ENCODE measurements at regions not wholly inside any gene's neighbourhood (a gene's known extent, or its start where the extent isn't known, plus 50 kb on each side); places are given as distances from the start of the nearest gene placed in this dataset.
"Not testable (repeated sequence)": the region's sequence is repeated elsewhere in the genome, so short reads cannot be mapped to it uniquely, and the experiment has no call there.

- DNase-seq (ENCODE audit: low read depth in 2 of 2): no peak
These were observed 121.6 kb downstream of the CASP12 start for GRCh38 chr11:104776501-104777170.

GRCh38 chr11:104774578-104774977, 123.7 kb downstream of the CASP12 start:
- DNase-seq (ENCODE audit: low read depth in 2 of 2): no peak

GRCh38 chr11:104772806-104773241, 125.4 kb downstream of the CASP12 start:
- no peak for DNase-seq (ENCODE audit: low read depth in 2 of 2)

- no peak for DNase-seq (ENCODE audit: low read depth in 2 of 2)
These were observed 126.5 kb downstream of the CASP12 start for GRCh38 chr11:104771763-104772162.

- not testable (repeated sequence) for DNase-seq (ENCODE audit: low read depth in 2 of 2)
These were observed 127.2 kb downstream of the CASP12 start for GRCh38 chr11:104771046-104771445.

DNA sequence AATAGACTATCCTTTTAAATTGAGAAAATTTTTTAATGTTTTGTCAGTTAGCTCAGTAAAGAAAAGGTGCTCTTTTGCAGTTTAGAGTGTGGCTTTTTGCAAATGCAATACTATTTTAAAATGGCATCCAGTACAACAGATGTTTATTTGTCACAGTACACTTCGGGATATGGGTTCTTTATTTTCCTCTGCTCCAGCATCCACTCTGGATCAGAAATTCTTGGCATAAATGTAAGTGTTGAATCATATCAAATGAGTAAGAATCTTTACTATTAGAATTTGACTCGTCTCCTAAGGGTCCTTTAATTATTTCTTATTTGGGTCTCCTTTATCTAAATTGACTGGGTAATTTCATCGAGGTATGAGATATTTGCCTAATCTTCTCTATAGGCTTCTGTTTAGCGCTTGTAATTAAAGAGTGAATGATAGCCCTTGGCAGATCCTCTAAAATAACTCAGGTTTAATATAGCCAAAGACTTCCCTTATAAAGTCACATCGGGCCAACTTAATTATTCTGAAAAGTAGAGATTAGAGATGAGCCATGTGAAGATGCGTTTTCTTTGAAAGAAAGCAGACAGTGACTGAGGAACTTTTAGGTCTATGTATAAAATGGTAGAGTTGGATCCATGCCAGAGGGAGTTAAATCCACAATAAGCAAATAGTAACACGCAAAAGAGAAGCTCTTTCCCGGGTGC, 132.7 kb downstream of the CASP12 start:
- no peak for DNase-seq (ENCODE audit: low read depth in 2 of 2)

- no peak for DNase-seq (ENCODE audit: low read depth in 2 of 2)
These were observed 133.6 kb downstream of the CASP12 start for GRCh38 chr11:104764710-104765045.

DNA sequence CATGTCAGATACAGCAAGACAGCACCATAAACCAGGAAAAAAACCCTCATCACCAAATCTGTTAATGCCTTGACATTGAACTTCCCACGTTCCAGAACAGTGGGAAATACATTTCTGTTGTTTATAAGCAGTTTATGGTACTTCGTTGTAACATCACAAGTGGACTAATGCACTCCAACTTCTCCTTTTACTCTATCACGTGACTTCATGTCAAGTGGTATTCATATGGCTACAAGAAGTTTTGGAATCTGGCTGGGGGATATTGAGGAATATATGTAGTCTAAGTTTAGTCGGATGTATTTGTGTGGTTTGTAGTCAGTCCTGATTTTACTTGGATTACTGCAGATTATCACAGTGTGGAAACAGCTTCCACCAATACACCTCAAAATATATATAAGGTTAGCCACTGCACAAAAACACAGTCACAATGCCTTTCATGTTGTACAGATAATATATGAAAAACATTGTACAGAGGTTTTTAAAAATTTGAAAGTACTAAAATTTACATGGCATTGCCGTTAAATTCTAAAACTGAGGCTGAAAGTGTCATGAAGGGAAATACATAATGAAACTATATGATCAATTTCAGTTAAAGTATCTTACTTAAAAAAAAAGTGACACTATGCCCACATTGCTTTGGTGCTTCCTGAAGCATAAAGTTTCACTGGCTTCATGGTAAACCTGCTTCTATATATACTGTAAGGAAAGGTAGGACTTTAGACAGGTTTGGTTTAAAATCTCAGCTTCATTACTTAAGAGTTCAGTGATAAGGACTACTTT, 134.1 kb downstream of the CASP12 start:
- no peak for DNase-seq (ENCODE audit: low read depth in 2 of 2)

- no peak for DNase-seq (ENCODE audit: low read depth in 2 of 2)
These were observed 136.7 kb downstream of the CASP12 start for GRCh38 chr11:104761511-104761910.

GRCh38 chr11:104759464-104759863, 138.8 kb downstream of the CASP12 start:
- DNase-seq (ENCODE audit: low read depth in 2 of 2): no peak

DNA sequence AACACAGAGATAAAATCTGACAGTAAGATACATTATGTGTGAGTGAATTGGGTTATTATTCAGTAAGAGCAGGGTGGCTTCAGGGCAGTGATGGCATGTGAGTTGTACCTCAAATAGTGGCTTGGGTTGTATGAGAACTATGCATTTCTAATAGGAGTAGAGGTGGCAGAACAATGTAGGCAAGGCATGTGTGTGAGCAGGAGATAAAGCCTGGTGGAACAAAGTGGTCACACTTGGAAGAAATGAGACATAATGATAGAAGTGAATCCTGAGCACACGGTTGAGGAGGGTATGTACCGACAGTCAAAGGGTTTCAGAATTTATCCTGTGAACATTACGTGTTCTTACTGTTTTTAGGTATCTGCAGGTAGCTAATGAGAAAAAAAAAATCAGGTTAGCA, 159.3 kb downstream of the CASP12 start:
- DNase-seq (ENCODE audit: low read depth in 2 of 2): no peak

DNA sequence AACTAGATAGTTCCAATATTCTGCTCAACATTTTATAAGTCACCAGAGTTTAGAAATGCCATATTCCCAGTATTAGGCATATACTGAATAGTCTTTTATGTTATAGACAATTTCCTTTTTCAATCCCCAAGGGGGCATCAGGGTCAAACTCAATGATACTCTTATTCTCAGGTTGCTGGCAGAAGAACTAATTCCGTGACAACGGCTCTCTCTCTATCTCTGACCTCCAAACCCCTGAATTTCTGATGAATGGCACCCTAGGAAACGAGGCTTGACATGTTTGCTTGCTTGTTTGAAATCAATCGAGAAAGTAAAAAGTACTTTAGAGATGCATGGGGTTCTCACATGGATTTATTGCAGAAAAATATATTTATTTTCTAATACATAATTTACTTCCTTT, 160.1 kb downstream of the CASP12 start:
- no peak for DNase-seq (ENCODE audit: low read depth in 2 of 2)

GRCh38 chr11:104736502-104736901, 161.8 kb downstream of the CASP12 start:
- DNase-seq (ENCODE audit: low read depth in 2 of 2): no peak

DNA sequence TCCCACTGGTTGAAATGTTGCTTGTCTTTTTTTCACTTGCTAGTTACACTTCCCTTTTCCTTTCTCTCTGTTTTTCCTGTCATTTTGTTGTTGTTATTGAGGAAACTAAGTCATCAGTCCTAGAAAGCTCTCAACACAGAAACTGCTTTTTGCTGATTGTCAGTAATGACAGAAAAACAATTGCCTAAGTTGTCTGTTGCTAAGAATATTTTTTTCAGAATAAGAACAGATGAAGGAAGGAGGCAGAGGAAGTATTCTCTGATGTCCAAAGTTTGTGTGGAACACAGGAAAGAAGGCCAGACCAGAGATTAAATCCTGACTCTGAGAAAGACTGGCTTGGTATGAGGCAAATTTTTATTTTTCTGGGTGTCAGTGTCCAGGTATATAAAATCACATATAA, 163.3 kb downstream of the CASP12 start:
- no peak for DNase-seq (ENCODE audit: low read depth in 2 of 2)

DNA sequence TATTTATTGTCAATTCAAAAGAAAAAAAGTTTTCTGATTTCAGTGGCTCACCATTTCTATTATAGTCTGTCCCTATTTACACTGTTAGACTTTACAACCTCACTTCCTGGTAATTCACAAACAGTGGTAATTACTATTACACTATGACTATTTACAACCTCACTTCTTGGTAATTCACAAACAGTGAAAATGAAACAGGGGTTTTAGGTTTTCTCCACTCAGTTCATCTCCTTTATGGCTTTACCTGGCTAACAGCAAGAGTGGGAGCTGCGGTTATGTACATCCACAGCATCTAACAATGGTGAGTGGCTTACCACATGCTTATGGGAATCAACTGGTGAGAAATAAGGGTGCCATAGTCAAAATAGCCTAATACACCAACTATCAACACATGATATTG, 166.4 kb downstream of the CASP12 start:
- no peak for DNase-seq (ENCODE audit: low read depth in 2 of 2)

DNA sequence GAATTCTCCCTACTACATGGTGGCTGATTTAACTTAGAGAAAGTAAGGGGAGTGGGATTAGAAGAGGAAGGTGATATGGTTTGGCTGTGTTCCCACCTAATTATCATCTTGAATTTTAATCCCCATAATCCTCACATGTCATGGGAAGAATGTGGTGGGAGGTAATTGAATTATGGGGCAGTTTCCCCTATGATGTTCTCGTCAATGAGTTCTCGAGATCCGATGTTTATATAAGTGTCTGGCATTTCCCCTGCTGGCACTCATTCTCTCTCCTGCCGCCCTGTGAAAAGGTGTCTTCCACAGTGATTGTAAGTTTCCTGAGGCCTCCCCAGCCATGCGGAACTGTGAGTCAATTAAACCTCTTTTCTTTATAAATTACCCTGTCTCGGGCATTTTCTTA, 169.3 kb downstream of the CASP12 start:
- no peak for DNase-seq (ENCODE audit: low read depth in 2 of 2)

DNA sequence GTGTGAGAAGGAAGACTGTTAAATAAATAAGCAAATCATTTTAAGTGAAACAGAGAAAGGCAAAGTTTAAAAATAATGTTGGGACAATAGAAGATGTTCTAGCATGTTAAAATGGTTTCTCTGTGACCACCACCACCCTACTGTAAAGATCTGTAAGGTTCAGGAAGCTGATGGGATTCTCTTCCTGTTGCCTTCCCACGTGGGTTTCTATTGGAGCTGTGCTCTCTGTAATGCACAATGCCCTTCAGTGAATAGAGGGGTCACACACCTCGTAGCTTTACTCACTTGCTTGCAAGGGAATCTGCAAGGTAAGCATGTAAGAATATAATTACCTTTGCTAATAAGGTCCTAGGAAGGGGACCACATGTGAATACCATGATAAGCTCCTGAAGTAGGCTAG, 170.5 kb downstream of the CASP12 start:
- DNase-seq (ENCODE audit: low read depth in 2 of 2): no peak

- DNase-seq (ENCODE audit: low read depth in 2 of 2): no peak
These were observed 171.2 kb downstream of the CASP12 start for GRCh38 chr11:104727095-104727494.

DNA sequence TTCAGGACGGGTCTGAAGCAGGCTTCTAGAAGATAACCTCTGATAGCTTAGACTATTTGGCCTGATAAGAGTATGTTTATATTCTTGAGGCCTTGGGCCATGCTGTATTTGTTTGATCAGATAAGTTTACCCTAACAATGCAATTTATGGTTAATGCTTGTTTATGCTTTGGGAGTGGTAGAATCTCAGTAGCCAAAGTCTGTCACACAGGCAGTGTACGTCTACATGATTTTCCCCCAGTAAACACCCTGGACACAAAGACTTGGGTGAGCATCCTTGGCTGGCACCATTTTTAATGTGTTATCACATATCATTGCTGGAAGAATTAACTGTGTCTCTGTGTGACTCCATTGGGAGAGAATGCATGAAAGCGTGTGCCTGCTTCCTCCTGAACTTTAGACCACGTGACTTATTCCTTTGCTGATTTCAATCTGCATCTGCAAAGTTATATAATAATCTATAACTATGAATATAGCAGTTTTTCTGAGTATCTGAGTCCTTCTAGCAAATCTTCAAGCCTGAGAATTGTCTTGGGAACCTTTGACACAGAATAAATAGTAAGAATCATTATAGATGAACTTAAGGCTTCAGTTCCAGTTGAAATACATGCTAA, 172.4 kb downstream of the CASP12 start:
- no peak for DNase-seq (ENCODE audit: low read depth in 2 of 2)

- no peak for DNase-seq (ENCODE audit: low read depth in 2 of 2)
These were observed 184.9 kb downstream of the CASP12 start for GRCh38 chr11:104713401-104713800.

DNA sequence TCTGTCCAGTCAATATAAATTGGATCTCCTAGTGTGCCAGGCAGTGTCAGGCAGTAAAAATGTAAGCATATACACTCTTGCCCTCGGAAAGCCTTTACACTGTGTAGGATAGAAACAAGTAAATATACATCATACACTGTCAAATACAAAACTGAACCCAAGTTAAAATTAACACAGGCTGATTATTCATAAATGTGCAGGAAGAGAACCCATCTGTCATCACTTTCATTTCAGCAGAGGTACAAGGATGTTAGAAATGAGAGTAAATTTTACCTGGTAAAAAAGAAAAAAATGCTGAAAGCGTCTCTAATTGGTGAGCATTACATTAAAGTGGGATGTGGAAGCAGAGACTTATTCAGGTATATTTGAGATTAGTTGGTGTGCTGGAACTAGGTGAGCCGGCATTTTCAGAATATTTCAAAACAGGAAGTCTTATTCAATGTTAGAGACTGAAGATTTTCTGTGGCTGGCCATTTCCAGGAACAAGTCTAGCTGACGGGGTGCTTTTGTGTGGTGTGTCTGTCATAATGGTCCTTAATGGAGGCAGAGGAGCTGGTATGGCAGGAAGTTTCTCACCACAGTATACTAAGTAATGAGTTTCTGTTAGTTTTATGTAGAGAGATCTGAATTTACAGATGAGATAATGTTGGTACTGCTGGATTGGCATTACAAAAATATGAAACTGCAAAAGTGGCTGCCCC, 192.6 kb downstream of the CASP12 start:
- DNase-seq (ENCODE audit: low read depth in 2 of 2): peak; percentile 41 to 53

DNA sequence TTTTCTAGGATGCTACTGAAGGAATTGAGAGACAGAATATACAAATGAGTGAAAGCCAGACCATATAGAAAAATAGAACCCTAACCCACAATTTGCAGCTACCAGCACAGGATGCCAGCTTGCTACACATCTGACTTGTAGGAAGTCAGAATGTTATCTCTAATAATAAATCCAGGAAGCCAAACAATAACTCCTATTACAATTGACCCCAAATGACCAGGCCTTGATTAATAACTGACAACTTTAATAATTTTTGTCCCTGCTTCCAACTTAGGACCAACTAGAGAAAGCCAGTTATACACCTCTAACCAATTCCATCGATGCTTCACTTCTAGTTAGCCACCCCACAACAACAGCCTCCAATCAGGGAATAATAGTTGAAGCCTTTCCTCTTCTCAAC, 193.4 kb downstream of the CASP12 start:
- DNase-seq (ENCODE audit: low read depth in 2 of 2): no peak
